Tibial artery (tissue), 4 donors: ENCODE measurements at regions not wholly inside any gene's neighbourhood (a gene's known extent, or its start where the extent isn't known, plus 50 kb on each side); places are given as distances from the start of the nearest gene placed in this dataset.

Experiments
- DNase-seq, 2 donors: peaks; one replicate each; pipeline ENCODE4 v3.0.0-alpha.2; 2019
- H3K27ac ChIP-seq, 2 donors: fragments of 200-600 bp; sonication (generic) in 1 of 2; 1 replicate in 1 of 2; 2 replicates in 1 of 2; pipeline ENCODE4 v1.5.1; 2018 to 2019; ENCODE audit warnings: mild to moderate bottlenecking in 1 of 2
- H3K27me3 ChIP-seq, 2 donors: fragments of 200-600 bp; sonication (generic) in 1 of 2; one replicate each; pipeline versions ENCODE4 v1.5.1 to v1.6.0; 2016 to 2019
- H3K36me3 ChIP-seq, 3 donors: fragments of 200-600 bp; sonication (generic) in 2 of 3; one replicate each; pipeline ENCODE4 v1.5.1; 2016 to 2019; ENCODE audit warnings: mild to moderate bottlenecking in 2 of 3
- H3K4me1 ChIP-seq, 4 donors: fragments of 200-600 bp; sonication (generic) in 2 of 4; 1 replicate in 3 of 4; 2 replicates in 1 of 4; pipeline ENCODE4 v1.5.1; 2016 to 2019
- H3K4me3 ChIP-seq, 2 donors: fragments of 200-600 bp; sonication (generic) in 1 of 2; 1 replicate in 1 of 2; 2 replicates in 1 of 2; pipeline ENCODE4 v1.5.1; 2018 to 2019; ENCODE audit warnings: mild to moderate bottlenecking in 2 of 2
- H3K9me3 ChIP-seq, 3 donors: fragments of 200-600 bp; sonication (generic) in 1 of 3; one replicate each; pipeline ENCODE4 v1.5.1; 2016 to 2019
- CTCF ChIP-seq, 2 experiments: fragments of 200-600 bp in 1 of 2; fragments of 450-650 bp in 1 of 2; IDR thresholded peaks; one replicate each; pipeline ENCODE4 v1.5.1; 2017 to 2019; ENCODE audit warnings: antibody characterized with exemption in 2 of 2, mild to moderate bottlenecking in 1 of 2, moderate library complexity in 1 of 2
- intact Hi-C: fragments of 100-400 bp; cut with DNase I; formaldehyde crosslinking; loops from one replicate; pipeline ENCODE4 v1.15.0; 2023; ENCODE audit warnings: low total_unique reads

- Histone ChIP-seq H3K4me1 (peaks cover 0 to 9% (median 0%) of the 10 kb centered on the region in 4 donors), H3K27me3 (no peaks in the 10 kb centered on the region), H3K4me3 (no peak overlapping the region), H3K36me3 (no peaks in the 10 kb centered on the region), H3K9me3 (no peaks in the 10 kb centered on the region), H3K27ac (no peak overlapping the region)
- DNase-seq, result no peak
- intact Hi-C loops, result no loop called here
- TF ChIP-seq CTCF (IDR thresholded peaks at IDR 0.05), result no peak
Measured at GRCh38 chr18:41465386-41465785, 489.6 kb upstream of the PIK3C3 start.

- no peak overlapping the region for H3K4me3 ChIP-seq
- H3K9me3 ChIP-seq, result peaks cover 0 to 3% (median 0%) of the 10 kb centered on the region in 3 donors
- no peaks in the 10 kb centered on the region for H3K27me3 ChIP-seq
- H3K27ac ChIP-seq, result no peak overlapping the region
- H3K4me1 ChIP-seq, result peaks cover 0 to 9% (median 0%) of the 10 kb centered on the region in 4 donors
- DNase-seq, result no peak
- intact Hi-C loops, result no loop called here
- H3K36me3 ChIP-seq, result no peaks in the 10 kb centered on the region
- no peak for TF ChIP-seq CTCF (IDR thresholded peaks at IDR 0.05)
Measured at GRCh38 chr18:41464278-41464677, 490.8 kb upstream of the PIK3C3 start.

- Histone ChIP-seq H3K9me3 (peaks cover 0 to 3% (median 0%) of the 10 kb centered on the region in 3 donors), H3K36me3 (no peaks in the 10 kb centered on the region), H3K4me3 (no peak overlapping the region), H3K4me1 (peaks cover 0 to 9% (median 0%) of the 10 kb centered on the region in 4 donors), H3K27ac (no peak overlapping the region), H3K27me3 (no peaks in the 10 kb centered on the region)
- intact Hi-C loops, result no loop called here
- no peak for TF ChIP-seq CTCF (IDR thresholded peaks at IDR 0.05)
- DNase-seq, result no peak
Measured at GRCh38 chr18:41462946-41463345, 492.1 kb upstream of the PIK3C3 start.

- Histone ChIP-seq H3K4me1 (peaks cover 0 to 9% (median 0%) of the 10 kb centered on the region in 4 donors), H3K36me3 (no peaks in the 10 kb centered on the region), H3K9me3 (peaks cover 0 to 3% (median 0%) of the 10 kb centered on the region in 3 donors), H3K4me3 (no peak overlapping the region), H3K27me3 (no peaks in the 10 kb centered on the region), H3K27ac (no peak overlapping the region)
- intact Hi-C loops, result no loop called here
- TF ChIP-seq CTCF (IDR thresholded peaks at IDR 0.05), result no peak
- no peak for DNase-seq
Measured at GRCh38 chr18:41461114-41461513, 493.9 kb upstream of the PIK3C3 start.

- Histone ChIP-seq H3K27ac (no peak overlapping the region), H3K4me1 (peaks cover 0 to 9% (median 0%) of the 10 kb centered on the region in 4 donors), H3K4me3 (no peak overlapping the region), H3K36me3 (no peaks in the 10 kb centered on the region), H3K27me3 (no peaks in the 10 kb centered on the region), H3K9me3 (peaks cover 0 to 3% (median 0%) of the 10 kb centered on the region in 3 donors)
- no peak for TF ChIP-seq CTCF (IDR thresholded peaks at IDR 0.05)
- intact Hi-C loops, result no loop called here
- DNase-seq, result no peak
Measured at GRCh38 chr18:41459656-41460055, 495.4 kb upstream of the PIK3C3 start.

GRCh38 chr18:41458376-41458775 lies 496.7 kb upstream of the PIK3C3 start:
- Histone ChIP-seq H3K27me3 (no peaks in the 10 kb centered on the region), H3K4me1 (peaks cover 0 to 5% (median 0%) of the 10 kb centered on the region in 4 donors), H3K27ac (no peak overlapping the region), H3K9me3 (peaks cover 0 to 3% (median 0%) of the 10 kb centered on the region in 3 donors), H3K36me3 (no peaks in the 10 kb centered on the region), H3K4me3 (no peak overlapping the region)
- no peak for TF ChIP-seq CTCF (IDR thresholded peaks at IDR 0.05)
- intact Hi-C loops, result no loop called here
- no peak for DNase-seq
